RWPE2 (cell line): ENCODE measurements at regions not wholly inside any gene's neighbourhood (a gene's known extent, or its start where the extent isn't known, plus 50 kb on each side); places are given as distances from the start of the nearest gene placed in this dataset.
"Not testable (repeated sequence)": the region's sequence is repeated elsewhere in the genome, so short reads cannot be mapped to it uniquely, and the experiment has no call there.

Experiments used
- ATAC-seq: fragments of 200-7000 bp; cut with Tn5 transposase; 3 replicates; pipeline ENCODE4 v1.9.1; 2021; ENCODE audit warnings: low read depth
- DNase-seq: peaks from one replicate; pipeline ENCODE4 v3.0.0-alpha.2; 2020; ENCODE audit warnings: low spot score
- H3K27ac ChIP-seq: fragments of 450-650 bp; 2 replicates; pipeline ENCODE4 v1.5.1; 2017; ENCODE audit warnings: mild to moderate bottlenecking; ENCODE audit not compliant: poor library complexity, severe bottlenecking
- H3K27me3 ChIP-seq: fragments of 250-450 bp; sonication (Bioruptor Pico); 2 replicates; pipeline ENCODE4 v1.5.1; 2021; ENCODE audit warnings: mild to moderate bottlenecking, moderate library complexity; ENCODE audit not compliant: insufficient read depth, poor library complexity, severe bottlenecking
- H3K36me3 ChIP-seq: fragments of 250-450 bp; sonication (Bioruptor Pico); 2 replicates; pipeline ENCODE4 v1.5.1; 2020; ENCODE audit warnings: low read depth, mild to moderate bottlenecking, moderate library complexity
- H3K4me1 ChIP-seq: fragments of 250-450 bp; sonication (Bioruptor Pico); 2 replicates; pipeline ENCODE4 v1.5.1; 2021; ENCODE audit warnings: mild to moderate bottlenecking, moderate library complexity; ENCODE audit not compliant: insufficient read depth, poor library complexity, severe bottlenecking
- H3K4me3 ChIP-seq: fragments of 250-450 bp; sonication (Bioruptor Pico); 2 replicates; pipeline ENCODE4 v1.5.1; 2021; ENCODE audit warnings: mild to moderate bottlenecking, moderate library complexity; ENCODE audit not compliant: severe bottlenecking
- H3K9me3 ChIP-seq: fragments of 250-450 bp; sonication (Bioruptor Pico); 2 replicates; pipeline ENCODE4 v1.5.1; 2021; ENCODE audit warnings: mild to moderate bottlenecking, moderate library complexity; ENCODE audit not compliant: severe bottlenecking
- CTCF ChIP-seq: fragments of 450-650 bp; IDR thresholded peaks from one replicate; pipeline ENCODE4 v1.5.1; 2017; ENCODE audit warnings: mild to moderate bottlenecking, moderate library complexity; ENCODE audit not compliant: poor library complexity, severe bottlenecking

GRCh38 chr5:18465833-18466681 is 831.8 kb downstream of the TAF11L14 start:
- Histone ChIP-seq H3K4me1 (no peaks in the 10 kb centered on the region), H3K9me3 (no peaks in the 10 kb centered on the region), H3K36me3 (no peaks in the 10 kb centered on the region), H3K27ac (no peak overlapping the region), H3K27me3 (no peaks in the 10 kb centered on the region), H3K4me3 (no peak overlapping the region)
- DNase-seq (no peak), ATAC-seq (peak; percentile 92)
- TF ChIP-seq CTCF: peak; percentile 96

GRCh38 chr5:18466731-18467130 is 832.5 kb downstream of the TAF11L14 start:
- Histone ChIP-seq H3K27ac (no peak overlapping the region), H3K36me3 (no peaks in the 10 kb centered on the region), H3K4me1 (no peaks in the 10 kb centered on the region), H3K27me3 (no peaks in the 10 kb centered on the region), H3K4me3 (no peak overlapping the region), H3K9me3 (no peaks in the 10 kb centered on the region)
- no peak for ATAC-seq
- TF ChIP-seq CTCF: no peak
- DNase-seq: no peak

- H3K36me3 ChIP-seq, H3K4me3 ChIP-seq, ATAC-seq, H3K9me3 ChIP-seq, H3K27me3 ChIP-seq, DNase-seq, H3K27ac ChIP-seq, H3K4me1 ChIP-seq: not testable (repeated sequence)
Observed at GRCh38 chr5:18471791-18472190, 837.5 kb downstream of the TAF11L14 start.

GRCh38 chr5:18483451-18483850 is 849.2 kb downstream of the TAF11L14 start:
- H3K36me3 ChIP-seq: no peaks in the 10 kb centered on the region
- H3K27ac ChIP-seq: no peak overlapping the region
- peaks cover 6% of the 10 kb centered on the region for H3K4me1 ChIP-seq
- no peak overlapping the region for H3K4me3 ChIP-seq
- H3K9me3 ChIP-seq: no peaks in the 10 kb centered on the region
- H3K27me3 ChIP-seq: no peaks in the 10 kb centered on the region
- TF ChIP-seq CTCF: no peak
- ATAC-seq (peak; percentile 96), DNase-seq (no peak)

- Histone ChIP-seq H3K27me3 (no peaks in the 10 kb centered on the region), H3K27ac (no peak overlapping the region), H3K4me1 (peaks cover 6% of the 10 kb centered on the region), H3K4me3 (no peak overlapping the region), H3K36me3 (no peaks in the 10 kb centered on the region), H3K9me3 (no peaks in the 10 kb centered on the region)
- ATAC-seq (0 out of 3 replicates have a peak, but pooled peaks have one; percentile 11), DNase-seq (no peak)
- no peak for TF ChIP-seq CTCF
Observed at GRCh38 chr5:18487928-18488480, 853.7 kb downstream of the TAF11L14 start.
